ENCODE measurements at regions not wholly inside any gene's neighbourhood (a gene's known extent, or its start where the extent isn't known, plus 50 kb on each side); places are given as distances from the start of the nearest gene placed in this dataset.

DNA sequence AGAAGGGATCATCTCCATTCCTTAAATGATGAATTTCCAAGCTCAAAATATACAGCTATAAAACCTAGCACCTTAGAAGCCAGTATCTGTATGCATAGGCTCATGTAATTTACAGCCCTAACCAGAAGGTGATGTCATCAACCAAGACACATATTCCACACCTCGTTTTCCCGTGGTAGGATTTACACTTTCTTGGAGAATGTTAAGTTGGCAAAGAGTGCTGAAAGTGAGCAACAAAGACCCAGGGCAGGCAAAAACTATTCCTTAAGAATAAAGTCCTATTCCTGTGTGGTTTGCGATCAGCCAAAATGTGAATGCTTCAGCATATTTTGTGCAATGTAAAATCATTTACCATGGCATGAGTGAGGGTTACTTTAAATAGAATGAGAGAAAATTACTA, 247.1 kb downstream of the OSR1 start:
- TF ChIP-seq, protein P1, sequence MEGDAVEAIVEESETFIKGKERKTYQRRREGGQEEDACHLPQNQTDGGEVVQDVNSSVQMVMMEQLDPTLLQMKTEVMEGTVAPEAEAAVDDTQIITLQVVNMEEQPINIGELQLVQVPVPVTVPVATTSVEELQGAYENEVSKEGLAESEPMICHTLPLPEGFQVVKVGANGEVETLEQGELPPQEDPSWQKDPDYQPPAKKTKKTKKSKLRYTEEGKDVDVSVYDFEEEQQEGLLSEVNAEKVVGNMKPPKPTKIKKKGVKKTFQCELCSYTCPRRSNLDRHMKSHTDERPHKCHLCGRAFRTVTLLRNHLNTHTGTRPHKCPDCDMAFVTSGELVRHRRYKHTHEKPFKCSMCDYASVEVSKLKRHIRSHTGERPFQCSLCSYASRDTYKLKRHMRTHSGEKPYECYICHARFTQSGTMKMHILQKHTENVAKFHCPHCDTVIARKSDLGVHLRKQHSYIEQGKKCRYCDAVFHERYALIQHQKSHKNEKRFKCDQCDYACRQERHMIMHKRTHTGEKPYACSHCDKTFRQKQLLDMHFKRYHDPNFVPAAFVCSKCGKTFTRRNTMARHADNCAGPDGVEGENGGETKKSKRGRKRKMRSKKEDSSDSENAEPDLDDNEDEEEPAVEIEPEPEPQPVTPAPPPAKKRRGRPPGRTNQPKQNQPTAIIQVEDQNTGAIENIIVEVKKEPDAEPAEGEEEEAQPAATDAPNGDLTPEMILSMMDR (IDR thresholded peaks at IDR 0.05): no peak
- TF ChIP-seq POLR2A (IDR thresholded peaks at IDR 0.05) (no peak), POLR2AphosphoS5 (IDR thresholded peaks at IDR 0.05; ENCODE audit: insufficient read depth in 1 of 2, low read depth in 1 of 2) (no peak)

All from vagina (tissue), 2 donors.